ENCODE measurements at regions not wholly inside any gene's neighbourhood (a gene's known extent, or its start where the extent isn't known, plus 50 kb on each side); places are given as distances from the start of the nearest gene placed in this dataset.

- Histone ChIP-seq H3K27me3 (ENCODE audit: control insufficient read depth in 2 of 2, insufficient read depth in 2 of 2, low read length in 2 of 2) (no peaks in the 10 kb centered on the region), H3K79me2 (ENCODE audit: control insufficient read depth, insufficient read depth, low read length) (no peaks in the 10 kb centered on the region), H3K36me3 (ENCODE audit: control insufficient read depth, insufficient read depth, low read length) (no peaks in the 10 kb centered on the region), H2AFZ (ENCODE audit: low read depth, low read length) (no peak overlapping the region), H4K20me1 (replicated peaks; ENCODE audit: control insufficient read depth, insufficient read depth, low read length) (no peaks in the 10 kb centered on the region), H3K4me2 (ENCODE audit: insufficient read depth, low read length) (no peak overlapping the region), H3K27ac (ENCODE audit: extremely low read depth, low read depth, low read length) (no peak overlapping the region), H3K4me3 (no peak overlapping the region), H3K9ac (ENCODE audit: insufficient read depth in 1 of 2, low read depth in 2 of 2, low read length in 2 of 2) (no peak overlapping the region), H3K9me3 (replicated peaks; ENCODE audit: control insufficient read depth, insufficient read depth, low read depth, low read length) (no peaks in the 10 kb centered on the region), H3K4me1 (replicated peaks in 1 of 2; ENCODE audit: control insufficient read depth in 2 of 2, insufficient read depth in 2 of 2, low read length in 2 of 2) (no peaks in the 10 kb centered on the region), H3K9me1 (ENCODE audit: control insufficient read depth, insufficient read depth, low read length) (no peaks in the 10 kb centered on the region)
- CTCF ChIA-PET (ENCODE audit: low intra/inter-chr PET ratio) = no interaction called here
- in situ Hi-C loops (cut with MboI) (no loop called here), intact Hi-C loops (cut with micrococcal nuclease) (no loop called here)
- POLR2A ChIA-PET = no interaction called here
- no peak for DNase-seq (ENCODE audit: extremely low read depth in 1 of 4, low spot score in 3 of 4)
- ATAC-seq = no peak
- FAIRE-seq = no peak
- BruUV-seq (replicated peaks) = no TSS peak
- TF ChIP-seq ZBTB43 (CRISPR knock-in tag; IDR thresholded peaks at IDR 0.05) (no peak), NUFIP1 (IDR thresholded peaks at IDR 0.05; ENCODE audit: partially characterized antibody) (no peak), CUX1 (CRISPR knock-in tag; IDR thresholded peaks at IDR 0.05) (no peak), THRA (IDR thresholded peaks at IDR 0.05) (no peak), JUNB (CRISPR knock-in tag; conservative IDR thresholded peaks at IDR 0.05) (no peak), ELF4 (CRISPR knock-in tag; IDR thresholded peaks at IDR 0.05) (no peak), NKRF (IDR thresholded peaks at IDR 0.05; ENCODE audit: borderline replicate concordance) (no peak), SLC30A9 (CRISPR knock-in tag; IDR thresholded peaks at IDR 0.05) (no peak), ZNF274 (IDR thresholded peaks at IDR 0.05; ENCODE audit: borderline replicate concordance, low read depth, low read length) (no peak), TAF9B (IDR thresholded peaks at IDR 0.05; ENCODE audit: partially characterized antibody) (no peak), POLR2A (conservative IDR thresholded peaks at IDR 0.05) (no peak), ATF2 (CRISPR knock-in tag; IDR thresholded peaks at IDR 0.05) (no peak), CREM (IDR thresholded peaks at IDR 0.05; ENCODE audit: low read depth) (no peak)
Observed at GRCh38 chr5:113989913-113990305, 372.0 kb upstream of the KCNN2 start.
